GM23248 (cell line): ENCODE measurements at regions not wholly inside any gene's neighbourhood (a gene's known extent, or its start where the extent isn't known, plus 50 kb on each side); places are given as distances from the start of the nearest gene placed in this dataset.

ENCODE experiments used
- EZH2 ChIP-seq: fragments of 200-600 bp; sonication (generic); IDR thresholded peaks from 2 replicates; pipeline ENCODE4 v1.6.1; 2018; ENCODE audit warnings: antibody characterized with exemption, mild to moderate bottlenecking; ENCODE audit not compliant: insufficient read depth, poor library complexity, severe bottlenecking
- EZH2phosphoT487 ChIP-seq: fragments of 200-600 bp; sonication (generic); IDR thresholded peaks from 2 replicates; pipeline ENCODE4 v1.6.1; 2018; ENCODE audit warnings: antibody characterized with exemption, moderate library complexity, mild to moderate bottlenecking, low read depth; ENCODE audit not compliant: insufficient read depth

- TF ChIP-seq EZH2: no peak
- no peak for TF ChIP-seq EZH2phosphoT487
These were observed 129.6 kb downstream of the EMP1 start for GRCh38 chr12:13326076-13326475.
